ENCODE measurements at regions not wholly inside any gene's neighbourhood (a gene's known extent, or its start where the extent isn't known, plus 50 kb on each side); places are given as distances from the start of the nearest gene placed in this dataset.

GRCh38 chr4:36618102-36618501 lies 336.7 kb downstream of the DTHD1 start:
- H2AFZ ChIP-seq (ENCODE audit: low read depth, low read length), result no peak overlapping the region
- DNase-seq (no peak), ATAC-seq (ENCODE audit: insufficient read depth, low read depth) (no peak)
- H3K9ac ChIP-seq (ENCODE audit: low read depth, low read length), result no peak overlapping the region
- H3K36me3 ChIP-seq (ENCODE audit: insufficient read depth, low read length), result no peaks in the 10 kb centered on the region
- H3K79me2 ChIP-seq (ENCODE audit: insufficient read depth, low read length), result no peaks in the 10 kb centered on the region
- H3K27ac ChIP-seq (ENCODE audit: low read length), result no peak overlapping the region
- no peaks in the 10 kb centered on the region for H3K9me3 ChIP-seq (ENCODE audit: insufficient read depth, low read length, severe bottlenecking)
- H3K4me3 ChIP-seq (ENCODE audit: low read depth in 1 of 2, low read length in 2 of 2), result no peak overlapping the region
- TF ChIP-seq, protein P1, sequence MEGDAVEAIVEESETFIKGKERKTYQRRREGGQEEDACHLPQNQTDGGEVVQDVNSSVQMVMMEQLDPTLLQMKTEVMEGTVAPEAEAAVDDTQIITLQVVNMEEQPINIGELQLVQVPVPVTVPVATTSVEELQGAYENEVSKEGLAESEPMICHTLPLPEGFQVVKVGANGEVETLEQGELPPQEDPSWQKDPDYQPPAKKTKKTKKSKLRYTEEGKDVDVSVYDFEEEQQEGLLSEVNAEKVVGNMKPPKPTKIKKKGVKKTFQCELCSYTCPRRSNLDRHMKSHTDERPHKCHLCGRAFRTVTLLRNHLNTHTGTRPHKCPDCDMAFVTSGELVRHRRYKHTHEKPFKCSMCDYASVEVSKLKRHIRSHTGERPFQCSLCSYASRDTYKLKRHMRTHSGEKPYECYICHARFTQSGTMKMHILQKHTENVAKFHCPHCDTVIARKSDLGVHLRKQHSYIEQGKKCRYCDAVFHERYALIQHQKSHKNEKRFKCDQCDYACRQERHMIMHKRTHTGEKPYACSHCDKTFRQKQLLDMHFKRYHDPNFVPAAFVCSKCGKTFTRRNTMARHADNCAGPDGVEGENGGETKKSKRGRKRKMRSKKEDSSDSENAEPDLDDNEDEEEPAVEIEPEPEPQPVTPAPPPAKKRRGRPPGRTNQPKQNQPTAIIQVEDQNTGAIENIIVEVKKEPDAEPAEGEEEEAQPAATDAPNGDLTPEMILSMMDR (IDR thresholded peaks at IDR 0.05; ENCODE audit: borderline replicate concordance, extremely low read depth, low read length, poor library complexity, severe bottlenecking), result no peak
- no peak for TF ChIP-seq EZH2 (IDR thresholded peaks at IDR 0.05; ENCODE audit: borderline replicate concordance, low read depth, low read length, severe bottlenecking)
- no peak overlapping the region for H3K4me2 ChIP-seq (ENCODE audit: insufficient read depth, low read length)
- H4K20me1 ChIP-seq (ENCODE audit: insufficient read depth, low read length), result no peaks in the 10 kb centered on the region
- H3K27me3 ChIP-seq (ENCODE audit: insufficient read depth, low read length, poor library complexity), result no peaks in the 10 kb centered on the region
- no peaks in the 10 kb centered on the region for H3K4me1 ChIP-seq (ENCODE audit: insufficient read depth, low read length)

GRCh38 chr4:36624030-36624429 lies 342.6 kb downstream of the DTHD1 start:
- Histone ChIP-seq H3K79me2 (ENCODE audit: insufficient read depth, low read length) (no peaks in the 10 kb centered on the region), H4K20me1 (ENCODE audit: insufficient read depth, low read length) (no peaks in the 10 kb centered on the region), H3K36me3 (ENCODE audit: insufficient read depth, low read length) (no peaks in the 10 kb centered on the region), H3K9me3 (ENCODE audit: insufficient read depth, low read length, severe bottlenecking) (no peaks in the 10 kb centered on the region), H3K4me3 (ENCODE audit: low read depth in 1 of 2, low read length in 2 of 2) (no peak overlapping the region), H3K9ac (ENCODE audit: low read depth, low read length) (no peak overlapping the region), H3K4me1 (ENCODE audit: insufficient read depth, low read length) (no peaks in the 10 kb centered on the region), H2AFZ (ENCODE audit: low read depth, low read length) (no peak overlapping the region), H3K4me2 (ENCODE audit: insufficient read depth, low read length) (no peak overlapping the region), H3K27me3 (ENCODE audit: insufficient read depth, low read length, poor library complexity) (no peaks in the 10 kb centered on the region), H3K27ac (ENCODE audit: low read length) (no peak overlapping the region)
- TF ChIP-seq, protein P1 (IDR thresholded peaks at IDR 0.05; ENCODE audit: borderline replicate concordance, extremely low read depth, low read length, poor library complexity, severe bottlenecking), result no peak
- TF ChIP-seq EZH2 (IDR thresholded peaks at IDR 0.05; ENCODE audit: borderline replicate concordance, low read depth, low read length, severe bottlenecking), result no peak
- ATAC-seq (ENCODE audit: insufficient read depth, low read depth) (no peak), DNase-seq (no peak)

GRCh38 chr4:36638273-36638811 lies 356.9 kb downstream of the DTHD1 start:
- H3K27ac ChIP-seq (ENCODE audit: low read length), result no peak overlapping the region
- TF ChIP-seq EZH2 (IDR thresholded peaks at IDR 0.05; ENCODE audit: borderline replicate concordance, low read depth, low read length, severe bottlenecking), result no peak
- TF ChIP-seq, protein P1 (IDR thresholded peaks at IDR 0.05; ENCODE audit: borderline replicate concordance, extremely low read depth, low read length, poor library complexity, severe bottlenecking), result no peak
- H3K9ac ChIP-seq (ENCODE audit: low read depth, low read length), result no peak overlapping the region
- H2AFZ ChIP-seq (ENCODE audit: low read depth, low read length), result no peak overlapping the region
- DNase-seq (no peak), ATAC-seq (ENCODE audit: insufficient read depth, low read depth) (no peak)
- no peak overlapping the region for H3K4me2 ChIP-seq (ENCODE audit: insufficient read depth, low read length)
- H4K20me1 ChIP-seq (ENCODE audit: insufficient read depth, low read length), result no peaks in the 10 kb centered on the region
- no peaks in the 10 kb centered on the region for H3K4me1 ChIP-seq (ENCODE audit: insufficient read depth, low read length)
- H3K27me3 ChIP-seq (ENCODE audit: insufficient read depth, low read length, poor library complexity), result no peaks in the 10 kb centered on the region
- H3K4me3 ChIP-seq (ENCODE audit: low read depth in 1 of 2, low read length in 2 of 2), result no peak overlapping the region
- H3K9me3 ChIP-seq (ENCODE audit: insufficient read depth, low read length, severe bottlenecking), result no peaks in the 10 kb centered on the region
- H3K79me2 ChIP-seq (ENCODE audit: insufficient read depth, low read length), result no peaks in the 10 kb centered on the region
- H3K36me3 ChIP-seq (ENCODE audit: insufficient read depth, low read length), result no peaks in the 10 kb centered on the region

DNA sequence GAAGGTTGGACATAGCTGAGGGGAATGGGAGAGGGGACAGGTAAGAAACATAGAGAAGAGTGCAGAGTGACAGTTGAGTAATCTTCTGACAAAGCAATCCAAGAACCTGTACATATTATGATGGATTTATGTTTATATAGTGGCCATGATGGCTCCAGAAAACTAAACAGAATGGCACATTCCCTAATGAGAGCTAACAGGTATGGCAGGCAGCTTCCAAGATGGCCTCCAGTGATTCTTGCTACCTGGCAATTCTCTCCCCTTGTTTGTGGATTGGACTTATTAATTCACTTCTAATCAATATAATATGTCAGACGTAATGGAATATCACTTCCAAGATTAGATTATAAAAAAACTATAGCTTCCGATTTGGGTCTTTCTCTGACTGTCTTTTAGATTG lies 359.5 kb downstream of the DTHD1 start:
- H3K27ac ChIP-seq (ENCODE audit: low read length), result no peak overlapping the region
- no peaks in the 10 kb centered on the region for H3K9me3 ChIP-seq (ENCODE audit: insufficient read depth, low read length, severe bottlenecking)

More for the DNA sequence above, 359.5 kb downstream of the DTHD1 start:
- no peak overlapping the region for H3K9ac ChIP-seq (ENCODE audit: low read depth, low read length)
- no peak overlapping the region for H3K4me2 ChIP-seq (ENCODE audit: insufficient read depth, low read length)
- H4K20me1 ChIP-seq (ENCODE audit: insufficient read depth, low read length), result no peaks in the 10 kb centered on the region
- DNase-seq (no peak), ATAC-seq (ENCODE audit: insufficient read depth, low read depth) (no peak)
- no peak for TF ChIP-seq EZH2 (IDR thresholded peaks at IDR 0.05; ENCODE audit: borderline replicate concordance, low read depth, low read length, severe bottlenecking)
- TF ChIP-seq, protein P1 (IDR thresholded peaks at IDR 0.05; ENCODE audit: borderline replicate concordance, extremely low read depth, low read length, poor library complexity, severe bottlenecking), result no peak
- peaks cover 3% of the 10 kb centered on the region for H3K27me3 ChIP-seq (ENCODE audit: insufficient read depth, low read length, poor library complexity)
- no peaks in the 10 kb centered on the region for H3K4me1 ChIP-seq (ENCODE audit: insufficient read depth, low read length)
- no peak overlapping the region for H3K4me3 ChIP-seq (ENCODE audit: low read depth in 1 of 2, low read length in 2 of 2)
- no peaks in the 10 kb centered on the region for H3K36me3 ChIP-seq (ENCODE audit: insufficient read depth, low read length)
- H2AFZ ChIP-seq (ENCODE audit: low read depth, low read length), result no peak overlapping the region
- no peaks in the 10 kb centered on the region for H3K79me2 ChIP-seq (ENCODE audit: insufficient read depth, low read length)
